ENCODE measurements at regions not wholly inside any gene's neighbourhood (a gene's known extent, or its start where the extent isn't known, plus 50 kb on each side); places are given as distances from the start of the nearest gene placed in this dataset.

GRCh38 chr1:115224636-115225035 lies 113.4 kb downstream of the NGF start:
- no peak for TF ChIP-seq CTCF (IDR thresholded peaks at IDR 0.05; ENCODE audit: low read depth, low read length, missing control alignments)
- no peak for DNase-seq (ENCODE audit: low read depth)
- in situ Hi-C loops (cut with HindIII; ENCODE audit: low sequenced_read_pairs), result no loop called here
- no peak overlapping the region for H3K4me3 ChIP-seq (ENCODE audit: low read depth, low read length)

GRCh38 chr1:115222616-115223402 lies 115.2 kb downstream of the NGF start:
- peak; percentile 65 for DNase-seq (ENCODE audit: low read depth)
- H3K4me3 ChIP-seq (ENCODE audit: low read depth, low read length), result no peak overlapping the region
- TF ChIP-seq CTCF (IDR thresholded peaks at IDR 0.05; ENCODE audit: low read depth, low read length, missing control alignments), result no peak
- in situ Hi-C loops (cut with HindIII; ENCODE audit: low sequenced_read_pairs), result no loop called here

GRCh38 chr1:115220340-115221270 lies 117.4 kb downstream of the NGF start:
- in situ Hi-C loops (cut with HindIII; ENCODE audit: low sequenced_read_pairs), result no loop called here
- TF ChIP-seq CTCF (IDR thresholded peaks at IDR 0.05; ENCODE audit: low read depth, low read length, missing control alignments), result no peak
- H3K4me3 ChIP-seq (ENCODE audit: low read depth, low read length), result no peak overlapping the region
- no peak for DNase-seq (ENCODE audit: low read depth)

- no peak overlapping the region for H3K4me3 ChIP-seq (ENCODE audit: low read depth, low read length)
- in situ Hi-C loops (cut with HindIII; ENCODE audit: low sequenced_read_pairs), result no loop called here
- DNase-seq (ENCODE audit: low read depth), result no peak
- no peak for TF ChIP-seq CTCF (IDR thresholded peaks at IDR 0.05; ENCODE audit: low read depth, low read length, missing control alignments)
Observed at GRCh38 chr1:115219927-115220326, 118.1 kb downstream of the NGF start.

GRCh38 chr1:115218699-115219098 lies 119.3 kb downstream of the NGF start:
- in situ Hi-C loops (cut with HindIII; ENCODE audit: low sequenced_read_pairs), result no loop called here
- DNase-seq (ENCODE audit: low read depth), result no peak
- no peak for TF ChIP-seq CTCF (IDR thresholded peaks at IDR 0.05; ENCODE audit: low read depth, low read length, missing control alignments)
- H3K4me3 ChIP-seq (ENCODE audit: low read depth, low read length), result no peak overlapping the region

GRCh38 chr1:115218034-115218405 lies 120.0 kb downstream of the NGF start:
- DNase-seq (ENCODE audit: low read depth), result no peak
- in situ Hi-C loops (cut with HindIII; ENCODE audit: low sequenced_read_pairs), result no loop called here
- TF ChIP-seq CTCF (IDR thresholded peaks at IDR 0.05; ENCODE audit: low read depth, low read length, missing control alignments), result no peak

More at GRCh38 chr1:115218034-115218405, 120.0 kb downstream of the NGF start:
- no peak overlapping the region for H3K4me3 ChIP-seq (ENCODE audit: low read depth, low read length)
